ENCODE measurements at regions not wholly inside any gene's neighbourhood (a gene's known extent, or its start where the extent isn't known, plus 50 kb on each side); places are given as distances from the start of the nearest gene placed in this dataset.

DNA sequence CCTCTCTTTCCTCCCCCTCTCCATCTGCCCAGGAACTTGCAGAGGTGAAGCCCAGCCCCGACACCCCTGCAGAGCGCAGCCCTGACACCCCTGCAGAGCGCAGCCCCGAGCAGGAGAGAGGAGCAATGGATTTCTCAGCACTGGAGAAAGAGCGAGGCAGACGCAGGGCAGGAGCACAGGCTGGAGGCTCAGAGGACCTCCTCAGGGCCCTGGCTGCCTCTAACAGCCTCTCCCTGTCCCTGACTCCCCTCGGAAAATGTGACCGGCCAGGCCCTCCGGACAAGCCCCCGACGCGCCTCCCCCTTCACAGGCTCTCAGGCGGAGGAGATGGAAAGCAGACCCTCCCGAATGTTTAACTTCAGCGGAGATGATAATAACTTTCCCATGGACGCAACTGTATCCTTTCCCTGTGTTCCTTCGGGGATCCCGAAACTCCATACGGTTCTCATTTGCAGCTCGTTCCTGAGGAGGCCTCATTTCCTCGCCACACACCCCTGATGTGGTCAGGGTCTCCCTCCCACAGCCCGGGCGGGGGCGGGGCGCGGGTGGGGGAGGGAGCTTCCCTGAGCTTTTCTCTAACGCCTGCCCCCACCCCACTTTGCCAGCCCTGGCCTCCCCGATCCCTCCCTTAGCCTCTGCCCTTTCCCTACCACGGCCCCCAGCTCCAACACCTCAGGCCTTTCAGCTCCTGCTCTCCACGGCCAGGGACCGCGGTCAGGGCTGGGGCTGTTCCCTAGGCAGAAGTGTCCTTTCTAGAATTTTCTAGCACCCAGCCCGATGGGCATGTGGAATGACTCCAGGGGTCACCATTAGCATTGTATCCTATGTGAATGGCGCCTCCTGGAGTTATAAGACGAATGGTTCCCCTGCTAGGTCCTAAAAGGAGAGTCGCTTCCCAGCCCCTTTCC, 201.1 kb upstream of the BCOR start:
- peak; percentile 13 for DNase-seq (ENCODE audit: low spot score)
- peaks cover 21% of the 10 kb centered on the region for H3K4me1 Mint-ChIP-seq (ENCODE audit: unreplicated experiment)
- H3K27ac Mint-ChIP-seq (ENCODE audit: unreplicated experiment): no peak overlapping the region
- no peaks in the 10 kb centered on the region for H3K36me3 Mint-ChIP-seq (ENCODE audit: low read depth, unreplicated experiment)
- no peaks in the 10 kb centered on the region for H3K27me3 Mint-ChIP-seq (ENCODE audit: unreplicated experiment)
- H3K4me3 Mint-ChIP-seq (ENCODE audit: unreplicated experiment): no peak overlapping the region
- TF ChIP-seq, protein P1, sequence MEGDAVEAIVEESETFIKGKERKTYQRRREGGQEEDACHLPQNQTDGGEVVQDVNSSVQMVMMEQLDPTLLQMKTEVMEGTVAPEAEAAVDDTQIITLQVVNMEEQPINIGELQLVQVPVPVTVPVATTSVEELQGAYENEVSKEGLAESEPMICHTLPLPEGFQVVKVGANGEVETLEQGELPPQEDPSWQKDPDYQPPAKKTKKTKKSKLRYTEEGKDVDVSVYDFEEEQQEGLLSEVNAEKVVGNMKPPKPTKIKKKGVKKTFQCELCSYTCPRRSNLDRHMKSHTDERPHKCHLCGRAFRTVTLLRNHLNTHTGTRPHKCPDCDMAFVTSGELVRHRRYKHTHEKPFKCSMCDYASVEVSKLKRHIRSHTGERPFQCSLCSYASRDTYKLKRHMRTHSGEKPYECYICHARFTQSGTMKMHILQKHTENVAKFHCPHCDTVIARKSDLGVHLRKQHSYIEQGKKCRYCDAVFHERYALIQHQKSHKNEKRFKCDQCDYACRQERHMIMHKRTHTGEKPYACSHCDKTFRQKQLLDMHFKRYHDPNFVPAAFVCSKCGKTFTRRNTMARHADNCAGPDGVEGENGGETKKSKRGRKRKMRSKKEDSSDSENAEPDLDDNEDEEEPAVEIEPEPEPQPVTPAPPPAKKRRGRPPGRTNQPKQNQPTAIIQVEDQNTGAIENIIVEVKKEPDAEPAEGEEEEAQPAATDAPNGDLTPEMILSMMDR (IDR thresholded peaks at IDR 0.05; ENCODE audit: unreplicated experiment): no peak
- H3K9me3 Mint-ChIP-seq (ENCODE audit: unreplicated experiment): no peaks in the 10 kb centered on the region

DNA sequence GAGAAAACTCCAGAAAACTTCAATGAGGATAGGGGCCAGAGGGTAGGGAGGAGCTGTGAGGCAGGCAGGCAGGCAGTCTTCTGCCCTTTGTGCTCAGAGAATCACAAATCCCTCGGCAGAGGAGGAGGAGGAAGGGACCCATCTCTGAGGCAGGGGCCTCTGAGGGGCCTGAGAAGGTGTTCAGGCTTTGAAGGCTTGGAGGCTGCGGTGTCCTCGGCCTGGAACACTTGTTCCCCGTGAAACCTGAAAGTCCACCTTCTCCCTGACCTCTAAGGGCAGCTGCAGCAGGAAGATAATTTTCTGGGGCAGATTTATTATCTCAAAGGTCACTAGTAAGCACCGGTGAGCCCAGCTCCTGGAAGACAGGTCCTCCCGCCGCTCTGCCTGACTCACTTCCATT, 200.3 kb upstream of the BCOR start:
- H3K27me3 Mint-ChIP-seq (ENCODE audit: unreplicated experiment): no peaks in the 10 kb centered on the region
- no peak for DNase-seq (ENCODE audit: low spot score)
- no peaks in the 10 kb centered on the region for H3K9me3 Mint-ChIP-seq (ENCODE audit: unreplicated experiment)
- TF ChIP-seq, protein P1 (IDR thresholded peaks at IDR 0.05; ENCODE audit: unreplicated experiment): no peak
- H3K36me3 Mint-ChIP-seq (ENCODE audit: low read depth, unreplicated experiment): no peaks in the 10 kb centered on the region
- peaks cover 13% of the 10 kb centered on the region for H3K4me1 Mint-ChIP-seq (ENCODE audit: unreplicated experiment)
- no peak overlapping the region for H3K4me3 Mint-ChIP-seq (ENCODE audit: unreplicated experiment)
- H3K27ac Mint-ChIP-seq (ENCODE audit: unreplicated experiment): no peak overlapping the region

DNA sequence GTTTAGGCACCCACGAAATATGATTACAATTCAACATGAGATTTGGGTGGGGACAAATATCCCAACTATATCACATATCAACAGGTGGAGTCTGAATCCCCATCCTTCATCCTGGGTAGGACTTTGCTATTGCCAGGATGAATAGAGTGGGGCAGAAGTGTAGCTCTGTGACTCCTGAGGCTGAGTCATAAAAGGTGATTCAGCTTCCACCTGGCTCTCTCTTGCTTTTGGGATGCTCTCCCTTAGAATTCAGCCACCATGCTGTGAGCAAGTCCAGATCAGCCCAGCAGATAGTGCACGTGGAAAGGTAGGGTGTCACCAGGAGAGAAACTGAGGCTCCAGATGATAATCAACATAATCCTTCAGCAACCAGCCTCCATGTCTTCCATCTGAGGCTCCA, 193.8 kb upstream of the BCOR start:
- Mint-ChIP-seq H3K27me3 (ENCODE audit: unreplicated experiment) (no peaks in the 10 kb centered on the region), H3K4me1 (ENCODE audit: unreplicated experiment) (peaks cover 2% of the 10 kb centered on the region), H3K36me3 (ENCODE audit: low read depth, unreplicated experiment) (no peaks in the 10 kb centered on the region), H3K9me3 (ENCODE audit: unreplicated experiment) (no peaks in the 10 kb centered on the region), H3K27ac (ENCODE audit: unreplicated experiment) (no peak overlapping the region), H3K4me3 (ENCODE audit: unreplicated experiment) (no peak overlapping the region)
- no peak for DNase-seq (ENCODE audit: low spot score)
- TF ChIP-seq, protein P1 (IDR thresholded peaks at IDR 0.05; ENCODE audit: unreplicated experiment): no peak

DNA sequence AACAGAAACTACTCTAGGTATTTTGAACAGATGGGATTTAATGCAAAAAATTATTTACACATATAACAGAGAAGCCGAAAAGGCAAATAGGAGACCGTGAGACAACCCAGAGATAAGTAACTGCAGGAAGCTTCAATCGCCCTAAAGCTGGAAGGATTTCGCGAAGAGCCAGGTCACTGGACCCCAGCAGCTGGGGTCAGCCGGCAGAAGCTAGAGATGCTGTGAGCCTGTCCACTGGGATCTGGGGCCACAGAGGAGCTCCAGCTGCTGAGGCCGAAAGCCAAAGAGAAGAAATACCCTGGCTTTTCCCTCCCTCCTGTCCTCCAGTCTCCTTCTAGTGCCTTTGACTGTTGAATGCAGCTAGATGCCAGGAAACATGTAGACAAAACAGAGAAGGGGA, 192.8 kb upstream of the BCOR start:
- Mint-ChIP-seq H3K27me3 (ENCODE audit: unreplicated experiment) (no peaks in the 10 kb centered on the region), H3K36me3 (ENCODE audit: low read depth, unreplicated experiment) (no peaks in the 10 kb centered on the region), H3K27ac (ENCODE audit: unreplicated experiment) (no peak overlapping the region), H3K9me3 (ENCODE audit: unreplicated experiment) (no peaks in the 10 kb centered on the region), H3K4me1 (ENCODE audit: unreplicated experiment) (no peaks in the 10 kb centered on the region), H3K4me3 (ENCODE audit: unreplicated experiment) (no peak overlapping the region)
- DNase-seq (ENCODE audit: low spot score): no peak
- TF ChIP-seq, protein P1 (IDR thresholded peaks at IDR 0.05; ENCODE audit: unreplicated experiment): no peak

DNA sequence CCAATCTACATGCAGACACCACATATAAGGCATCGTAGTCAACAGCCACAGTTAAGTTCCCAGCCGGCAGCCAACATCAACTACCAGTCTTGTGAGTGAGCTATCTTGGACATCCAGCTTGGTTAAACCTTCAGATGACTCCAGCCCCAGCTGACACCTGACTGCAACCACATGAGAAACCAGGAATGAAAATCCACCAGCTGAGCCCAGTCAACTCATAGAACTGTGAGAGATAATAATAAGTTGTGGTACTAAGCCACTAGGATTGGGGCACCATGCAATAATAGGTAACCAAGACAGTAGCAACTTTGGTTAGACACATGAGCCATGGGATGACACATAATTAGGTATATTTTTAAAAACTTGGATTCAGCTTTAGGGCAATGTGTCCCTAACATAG, 188.1 kb upstream of the BCOR start:
- TF ChIP-seq, protein P1 (IDR thresholded peaks at IDR 0.05; ENCODE audit: unreplicated experiment): no peak
- H3K36me3 Mint-ChIP-seq (ENCODE audit: low read depth, unreplicated experiment): no peaks in the 10 kb centered on the region
- no peaks in the 10 kb centered on the region for H3K4me1 Mint-ChIP-seq (ENCODE audit: unreplicated experiment)
- no peak for DNase-seq (ENCODE audit: low spot score)
- H3K27me3 Mint-ChIP-seq (ENCODE audit: unreplicated experiment): no peaks in the 10 kb centered on the region
- H3K4me3 Mint-ChIP-seq (ENCODE audit: unreplicated experiment): no peak overlapping the region
- peaks cover 4% of the 10 kb centered on the region for H3K9me3 Mint-ChIP-seq (ENCODE audit: unreplicated experiment)
- H3K27ac Mint-ChIP-seq (ENCODE audit: unreplicated experiment): no peak overlapping the region

Measured in endothelial cell (in vitro differentiated cells).